ENCODE measurements at regions not wholly inside any gene's neighbourhood (a gene's known extent, or its start where the extent isn't known, plus 50 kb on each side); places are given as distances from the start of the nearest gene placed in this dataset.

- TF ChIP-seq CBX3 (IDR thresholded peaks at IDR 0.05; ENCODE audit: low read depth) (no peak), REST (IDR thresholded peaks at IDR 0.05; ENCODE audit: low read depth) (no peak), CTCF (IDR thresholded peaks at IDR 0.05 in 2 of 3, conservative IDR thresholded peaks at IDR 0.05 in 1 of 3; ENCODE audit: borderline replicate concordance in 1 of 3, insufficient read depth in 1 of 3, low read depth in 2 of 3, low read length in 2 of 3) (no peak), YY1 (IDR thresholded peaks at IDR 0.05; ENCODE audit: extremely low read depth, insufficient replicate concordance, low read depth, low read length) (no peak), POLR2AphosphoS5 (IDR thresholded peaks at IDR 0.05; ENCODE audit: low read depth, low read length) (no peak)
These were observed 96.3 kb downstream of the RFPL4B start for GRCh38 chr6:112443179-112444065.
